H9 (cell line): ENCODE measurements at regions not wholly inside any gene's neighbourhood (a gene's known extent, or its start where the extent isn't known, plus 50 kb on each side); places are given as distances from the start of the nearest gene placed in this dataset.
A peak's percentile ranks its signal among the peaks of the same experiment; 100 is the strongest.

ENCODE experiments used
- DNase-seq: peaks from one replicate; pipeline ENCODE4 v3.0.0-alpha.2; 2017
- H2AFZ ChIP-seq: one replicate; pipeline ENCODE4 v1.6.1; 2013; ENCODE audit warnings: mild to moderate bottlenecking, low read length, control low read depth, moderate library complexity
- H2AK5ac ChIP-seq: 2 replicates; pipeline ENCODE4 v1.6.1; 2013; ENCODE audit warnings: low read length, control low read depth, mixed read lengths; ENCODE audit not compliant: insufficient read length
- H2BK120ac ChIP-seq: one replicate; pipeline ENCODE4 v1.6.1; 2013; ENCODE audit warnings: low read depth, mild to moderate bottlenecking, low read length, control low read depth, inconsistent platforms; ENCODE audit not compliant: poor library complexity, severe bottlenecking
- H2BK12ac ChIP-seq: 2 replicates; pipeline ENCODE4 v1.6.1; 2013; ENCODE audit warnings: low read length, control low read depth, mixed read lengths, low read depth; ENCODE audit not compliant: insufficient read length
- H2BK15ac ChIP-seq: 2 replicates; pipeline ENCODE4 v1.6.1; 2013; ENCODE audit warnings: low read depth, low read length, control low read depth
- H2BK20ac ChIP-seq: one replicate; pipeline ENCODE4 v1.6.1; 2013; ENCODE audit warnings: low read depth, mild to moderate bottlenecking, low read length, control low read depth, inconsistent platforms; ENCODE audit not compliant: poor library complexity, severe bottlenecking
- H2BK5ac ChIP-seq: 2 replicates; pipeline ENCODE4 v1.6.1; 2013; ENCODE audit warnings: low read length, control low read depth, mixed read lengths; ENCODE audit not compliant: insufficient read length
- H3K14ac ChIP-seq: 2 replicates; pipeline ENCODE4 v1.6.1; 2013; ENCODE audit warnings: low read length, control low read depth; ENCODE audit not compliant: insufficient read depth
- H3K18ac ChIP-seq: 2 replicates; pipeline ENCODE4 v1.6.1; 2013; ENCODE audit warnings: low read depth, mild to moderate bottlenecking, mixed read lengths, low read length, control low read depth; ENCODE audit not compliant: insufficient read length
- H3K23ac ChIP-seq: 2 replicates; pipeline ENCODE4 v1.6.1; 2013; ENCODE audit warnings: low read length, control low read depth, mixed read lengths, low read depth; ENCODE audit not compliant: insufficient read length
- H3K23me2 ChIP-seq: 2 replicates; pipeline ENCODE4 v1.6.1; 2013; ENCODE audit warnings: low read depth, mild to moderate bottlenecking, mixed read lengths, low read length, control low read depth; ENCODE audit not compliant: insufficient read length, poor library complexity, severe bottlenecking
- H3K27ac ChIP-seq: 2 replicates; pipeline ENCODE4 v1.5.1; 2013; ENCODE audit warnings: low read length, control low read depth, mixed read lengths, low read depth; ENCODE audit not compliant: insufficient read length
- H3K27me3 ChIP-seq: 2 replicates; pipeline ENCODE4 v1.6.1; 2013; ENCODE audit warnings: low read length, control low read depth, inconsistent platforms; ENCODE audit not compliant: insufficient read depth
- H3K4ac ChIP-seq: 2 replicates; pipeline ENCODE4 v1.6.1; 2013; ENCODE audit warnings: low read depth, mild to moderate bottlenecking, control low read depth, inconsistent platforms, low read length, moderate library complexity
- H3K4me1 ChIP-seq: 2 replicates; pipeline ENCODE4 v1.6.1; 2013; ENCODE audit warnings: low read length, control low read depth, inconsistent platforms; ENCODE audit not compliant: insufficient read depth
- H3K4me2 ChIP-seq: 2 replicates; pipeline ENCODE4 v1.6.1; 2013; ENCODE audit warnings: low read length, control low read depth, mixed read lengths; ENCODE audit not compliant: insufficient read length, insufficient read depth
- H3K56ac ChIP-seq: 2 replicates; pipeline ENCODE4 v1.6.1; 2013; ENCODE audit warnings: low read depth, mild to moderate bottlenecking, mixed read lengths, low read length, control low read depth; ENCODE audit not compliant: insufficient read length
- H3K79me1 ChIP-seq: 2 replicates; pipeline ENCODE4 v1.6.1; 2013; ENCODE audit warnings: low read depth, mild to moderate bottlenecking, moderate library complexity, low read length, control low read depth, inconsistent platforms; ENCODE audit not compliant: insufficient read depth, poor library complexity, severe bottlenecking
- H3K79me2 ChIP-seq: 2 replicates; pipeline ENCODE4 v1.6.1; 2013; ENCODE audit warnings: low read length, control low read depth, inconsistent platforms; ENCODE audit not compliant: insufficient read depth
- H3K9ac ChIP-seq: 2 replicates; pipeline ENCODE4 v1.6.1; 2013; ENCODE audit warnings: low read length, control low read depth, mixed read lengths; ENCODE audit not compliant: insufficient read length; ENCODE audit errors: extremely low read depth
- H3K9me3 ChIP-seq: one replicate; pipeline ENCODE4 v1.6.1; 2013; ENCODE audit warnings: low read depth, low read length, inconsistent platforms; ENCODE audit not compliant: control insufficient read depth
- H3T11ph ChIP-seq: one replicate; pipeline ENCODE4 v1.6.1; 2013; ENCODE audit warnings: mild to moderate bottlenecking, low read length, control low read depth, inconsistent platforms
- H4K20me1 ChIP-seq: one replicate; pipeline ENCODE4 v1.6.1; 2013; ENCODE audit not compliant: control insufficient read depth, insufficient read length, insufficient read depth
- H4K5ac ChIP-seq: 2 replicates; pipeline ENCODE4 v1.6.1; 2013; ENCODE audit warnings: low read depth, mild to moderate bottlenecking, mixed read lengths, low read length, control low read depth; ENCODE audit not compliant: insufficient read length
- H4K8ac ChIP-seq: replicated peaks from 2 replicates; pipeline ENCODE4 v1.6.1; 2013; ENCODE audit warnings: low read length, control low read depth, mixed read lengths, low read depth; ENCODE audit not compliant: insufficient read length
- H4K91ac ChIP-seq: 2 replicates; pipeline ENCODE4 v1.6.1; 2013; ENCODE audit warnings: low read depth, mild to moderate bottlenecking, moderate library complexity, mixed read lengths, low read length, control low read depth; ENCODE audit not compliant: insufficient read length
- H3K27ac Mint-ChIP-seq, 3 experiments: 2 replicates in 2 of 3; 3 replicates in 1 of 3; pipeline ENCODE4 v1.8.0; 2020 to 2021; ENCODE audit warnings: mixed read lengths in 3 of 3, mild to moderate bottlenecking in 1 of 3, moderate library complexity in 1 of 3
- H3K27me3 Mint-ChIP-seq: 2 replicates; pipeline ENCODE4 v1.8.0; 2021; ENCODE audit warnings: low read depth, mild to moderate bottlenecking, moderate library complexity, mixed read lengths
- H3K36me3 Mint-ChIP-seq, 3 experiments: 2 replicates in 2 of 3; 3 replicates in 1 of 3; pipeline ENCODE4 v1.8.0; 2020 to 2021; ENCODE audit warnings: low read depth in 3 of 3, mixed read lengths in 3 of 3; ENCODE audit not compliant: insufficient read depth in 1 of 3
- H3K4me1 Mint-ChIP-seq, 2 experiments: 2 replicates each; pipeline ENCODE4 v1.8.0; 2020; ENCODE audit warnings: mixed read lengths in 2 of 2
- H3K4me3 Mint-ChIP-seq, 2 experiments: 2 replicates in 1 of 2; 3 replicates in 1 of 2; pipeline ENCODE4 v1.8.0; 2020 to 2021; ENCODE audit warnings: mild to moderate bottlenecking in 2 of 2, mixed read lengths in 2 of 2, moderate library complexity in 1 of 2
- H3K9me3 Mint-ChIP-seq, 2 experiments: 2 replicates in 1 of 2; 3 replicates in 1 of 2; pipeline ENCODE4 v1.8.0; 2020; ENCODE audit warnings: mild to moderate bottlenecking in 2 of 2, mixed read lengths in 2 of 2, moderate library complexity in 1 of 2
- WGBS: extraction: QIAGEN DNeasy Blood & Tissue Kit; methylation state at CpG from one replicate; pipeline ENCODE4 v1.1.7; 2013; ENCODE audit warnings: missing lambda C conversion rate, low lambda C conversion rate, mixed read lengths; ENCODE audit not compliant: insufficient read length; ENCODE audit errors: extremely low coverage; 5-methylcytosine and 5-hydroxymethylcytosine counted together
- TF ChIP-seq, protein P1 (sequence below): fragments of 200-600 bp; sonication (generic); conservative IDR thresholded peaks from 3 replicates; pipeline ENCODE4 v1.8.0; 2021; ENCODE audit warnings: antibody characterized with exemption, mild to moderate bottlenecking

- Mint-ChIP-seq H3K4me1 (no peaks in the 10 kb centered on the region; a peak in 1 of 4 replicates), H3K4me3 (no peak overlapping the region), H3K9me3 (no peaks in the 10 kb centered on the region), H3K27ac (no peak overlapping the region), H3K27me3 (peaks cover 7% of the 10 kb centered on the region), H3K36me3 (no peaks in the 10 kb centered on the region)
- H3K14ac ChIP-seq: no peak overlapping the region
- H3K9ac ChIP-seq: no peak overlapping the region
- no peak overlapping the region for H4K91ac ChIP-seq
- peak; percentile 33 for DNase-seq
- H2BK120ac ChIP-seq: no peak overlapping the region
- no peak overlapping the region for H3K4ac ChIP-seq
- H3K23ac ChIP-seq: no peak overlapping the region
- no peak overlapping the region for H4K5ac ChIP-seq
- H3T11ph ChIP-seq: no peak overlapping the region
- no peak overlapping the region for H3K4me2 ChIP-seq
- no peaks in the 10 kb centered on the region for H3K79me1 ChIP-seq
- no peak overlapping the region for H2BK20ac ChIP-seq
- no peak overlapping the region for H2BK5ac ChIP-seq
- WGBS: no CpG with 5 or more reads among the region's 4 CpGs
- H3K23me2 ChIP-seq: no peaks in the 10 kb centered on the region
- no peak overlapping the region for H3K27ac ChIP-seq
- no peak overlapping the region for H2AK5ac ChIP-seq
- H3K27me3 ChIP-seq: no peaks in the 10 kb centered on the region
- H4K8ac ChIP-seq: no peak overlapping the region
- H2BK15ac ChIP-seq: no peak overlapping the region
- no peaks in the 10 kb centered on the region for H3K79me2 ChIP-seq
- H4K20me1 ChIP-seq: no peaks in the 10 kb centered on the region
- no peaks in the 10 kb centered on the region; the same call in 1 of the 2 replicates for H3K4me1 ChIP-seq
- H2BK12ac ChIP-seq: no peak overlapping the region
- TF ChIP-seq, protein P1, sequence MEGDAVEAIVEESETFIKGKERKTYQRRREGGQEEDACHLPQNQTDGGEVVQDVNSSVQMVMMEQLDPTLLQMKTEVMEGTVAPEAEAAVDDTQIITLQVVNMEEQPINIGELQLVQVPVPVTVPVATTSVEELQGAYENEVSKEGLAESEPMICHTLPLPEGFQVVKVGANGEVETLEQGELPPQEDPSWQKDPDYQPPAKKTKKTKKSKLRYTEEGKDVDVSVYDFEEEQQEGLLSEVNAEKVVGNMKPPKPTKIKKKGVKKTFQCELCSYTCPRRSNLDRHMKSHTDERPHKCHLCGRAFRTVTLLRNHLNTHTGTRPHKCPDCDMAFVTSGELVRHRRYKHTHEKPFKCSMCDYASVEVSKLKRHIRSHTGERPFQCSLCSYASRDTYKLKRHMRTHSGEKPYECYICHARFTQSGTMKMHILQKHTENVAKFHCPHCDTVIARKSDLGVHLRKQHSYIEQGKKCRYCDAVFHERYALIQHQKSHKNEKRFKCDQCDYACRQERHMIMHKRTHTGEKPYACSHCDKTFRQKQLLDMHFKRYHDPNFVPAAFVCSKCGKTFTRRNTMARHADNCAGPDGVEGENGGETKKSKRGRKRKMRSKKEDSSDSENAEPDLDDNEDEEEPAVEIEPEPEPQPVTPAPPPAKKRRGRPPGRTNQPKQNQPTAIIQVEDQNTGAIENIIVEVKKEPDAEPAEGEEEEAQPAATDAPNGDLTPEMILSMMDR: peak; percentile 99
- no peak overlapping the region for H3K18ac ChIP-seq
- no peak overlapping the region for H3K56ac ChIP-seq
- no peaks in the 10 kb centered on the region for H3K9me3 ChIP-seq
- no peak overlapping the region for H2AFZ ChIP-seq
Observed at GRCh38 chr18:34122724-34123334, 101.9 kb downstream of the NOL4 start.
